ENCODE measurements at regions not wholly inside any gene's neighbourhood (a gene's known extent, or its start where the extent isn't known, plus 50 kb on each side); places are given as distances from the start of the nearest gene placed in this dataset.
"Not testable (repeated sequence)": the region's sequence is repeated elsewhere in the genome, so short reads cannot be mapped to it uniquely, and the experiment has no call there.

DNA sequence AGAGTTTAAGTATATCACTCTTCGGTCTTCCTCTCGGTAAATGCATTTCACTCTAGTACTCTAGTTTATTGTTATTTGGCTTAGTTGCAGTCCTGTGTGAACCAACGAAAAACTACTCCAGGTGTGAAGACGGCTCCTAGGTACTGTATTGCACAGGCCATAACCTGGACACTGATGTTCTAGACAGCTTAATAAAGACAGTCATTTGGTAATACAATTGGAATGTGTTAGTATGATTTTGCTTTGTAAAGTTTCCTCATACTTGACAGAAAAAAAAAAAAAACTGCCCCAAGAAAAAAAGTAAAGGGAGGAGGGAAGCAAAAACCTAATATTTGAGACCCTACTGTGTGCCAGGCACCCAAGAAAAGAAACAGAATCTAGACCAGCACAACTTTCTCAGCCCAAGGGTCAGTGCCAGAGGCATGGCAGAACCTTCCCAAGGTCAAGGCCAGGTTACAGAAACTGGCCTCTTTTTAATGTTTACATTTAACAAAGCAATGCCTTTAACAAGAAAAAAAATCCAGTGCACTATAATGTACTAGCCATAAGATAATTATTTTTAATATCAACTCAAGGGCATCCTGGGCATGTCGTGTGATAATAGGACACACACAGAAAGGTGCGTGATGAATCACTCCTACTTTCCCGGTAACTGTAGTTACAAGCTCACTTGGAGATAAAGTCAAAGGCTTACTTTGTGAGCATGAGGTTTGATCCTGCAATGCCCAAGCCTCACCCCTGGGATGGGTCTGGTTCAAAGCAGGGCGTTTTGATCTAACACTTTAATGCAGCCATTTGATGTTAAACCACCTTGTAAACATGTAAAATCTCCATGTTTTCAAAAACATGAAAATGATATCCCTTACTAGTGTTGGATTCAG lies 110.6 kb downstream of the BMP4 start:
- no peak for DNase-seq
- H3K27ac ChIP-seq (replicated peaks) = no peak overlapping the region
- H3K9me3 ChIP-seq (replicated peaks) = no peaks in the 10 kb centered on the region
- no peaks in the 10 kb centered on the region for H3K36me3 ChIP-seq
- no peaks in the 10 kb centered on the region for H3K27me3 ChIP-seq (ENCODE audit: low read depth)
- intact Hi-C loops (cut with micrococcal nuclease) = no loop called here
- no peak for TF ChIP-seq CTCF (IDR thresholded peaks at IDR 0.05; ENCODE audit: borderline replicate concordance)
- H3K4me3 ChIP-seq = no peak overlapping the region
- peaks cover 4% of the 10 kb centered on the region for H3K4me1 ChIP-seq

DNA sequence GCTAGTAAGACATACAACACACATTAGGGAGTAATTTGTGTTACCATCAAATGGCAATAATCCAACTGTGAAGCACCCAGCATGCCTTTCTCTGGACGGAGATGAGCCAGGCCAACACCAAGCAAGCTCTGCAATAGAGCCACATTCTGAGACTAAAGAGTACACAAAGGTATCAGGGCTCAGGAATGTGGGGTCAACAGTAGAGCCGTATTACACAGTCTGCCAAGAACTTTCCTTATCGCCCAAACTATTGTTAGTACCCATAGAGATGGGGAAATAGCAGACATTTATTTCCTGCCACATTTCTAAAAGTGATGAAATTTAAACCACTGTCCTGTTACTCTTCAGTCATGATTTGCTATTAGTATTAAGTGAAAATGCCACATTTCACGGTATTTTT lies 113.7 kb downstream of the BMP4 start:
- no peak for TF ChIP-seq CTCF (IDR thresholded peaks at IDR 0.05; ENCODE audit: borderline replicate concordance)
- no peak for DNase-seq
- intact Hi-C loops (cut with micrococcal nuclease) = no loop called here
- H3K4me1 ChIP-seq = no peaks in the 10 kb centered on the region
- no peak overlapping the region for H3K27ac ChIP-seq (replicated peaks)
- no peaks in the 10 kb centered on the region for H3K36me3 ChIP-seq
- no peaks in the 10 kb centered on the region for H3K27me3 ChIP-seq (ENCODE audit: low read depth)
- no peak overlapping the region for H3K4me3 ChIP-seq
- peaks cover 6% of the 10 kb centered on the region for H3K9me3 ChIP-seq (replicated peaks)

- Histone ChIP-seq H3K27ac (replicated peaks) (no peak overlapping the region), H3K4me1 (no peaks in the 10 kb centered on the region), H3K4me3 (no peak overlapping the region), H3K9me3 (replicated peaks) (peaks cover 20% of the 10 kb centered on the region), H3K36me3 (no peaks in the 10 kb centered on the region), H3K27me3 (ENCODE audit: low read depth) (no peaks in the 10 kb centered on the region)
- no peak for DNase-seq
- intact Hi-C loops (cut with micrococcal nuclease) = no loop called here
- no peak for TF ChIP-seq CTCF (IDR thresholded peaks at IDR 0.05; ENCODE audit: borderline replicate concordance)
Observed at GRCh38 chr14:53841109-53842099, 115.2 kb downstream of the BMP4 start.

GRCh38 chr14:53840444-53840843 lies 116.2 kb downstream of the BMP4 start:
- DNase-seq = no peak
- no peaks in the 10 kb centered on the region for H3K4me1 ChIP-seq
- no peak for TF ChIP-seq CTCF (IDR thresholded peaks at IDR 0.05; ENCODE audit: borderline replicate concordance)
- no peaks in the 10 kb centered on the region for H3K36me3 ChIP-seq
- peaks cover 23% of the 10 kb centered on the region for H3K9me3 ChIP-seq (replicated peaks)
- H3K27me3 ChIP-seq (ENCODE audit: low read depth) = no peaks in the 10 kb centered on the region
- H3K4me3 ChIP-seq = no peak overlapping the region
- no peak overlapping the region for H3K27ac ChIP-seq (replicated peaks)
- intact Hi-C loops (cut with micrococcal nuclease) = no loop called here

- no peak for TF ChIP-seq CTCF (IDR thresholded peaks at IDR 0.05; ENCODE audit: borderline replicate concordance)
- H3K4me1 ChIP-seq = no peaks in the 10 kb centered on the region
- peaks cover 23% of the 10 kb centered on the region for H3K9me3 ChIP-seq (replicated peaks)
- H3K27ac ChIP-seq (replicated peaks) = no peak overlapping the region
- H3K27me3 ChIP-seq (ENCODE audit: low read depth) = no peaks in the 10 kb centered on the region
- no peak for DNase-seq
- H3K36me3 ChIP-seq = no peaks in the 10 kb centered on the region
- H3K4me3 ChIP-seq = no peak overlapping the region
- intact Hi-C loops (cut with micrococcal nuclease) = no loop called here
Observed at GRCh38 chr14:53838374-53838773, 118.3 kb downstream of the BMP4 start.

GRCh38 chr14:53837656-53838055 lies 119.0 kb downstream of the BMP4 start:
- DNase-seq; H3K27ac ChIP-seq (replicated peaks); H3K36me3 ChIP-seq; H3K27me3 ChIP-seq (ENCODE audit: low read depth); H3K4me3 ChIP-seq; H3K4me1 ChIP-seq; intact Hi-C loops (cut with micrococcal nuclease): not testable (repeated sequence)
- H3K9me3 ChIP-seq (replicated peaks) = peaks cover 23% of the 10 kb centered on the region

Data from left ventricle myocardium inferior (tissue), 1 donor.